SK-N-SH treated with all-trans-retinoic acid at 6 μM for 48 hours (cell line): ENCODE measurements at regions not wholly inside any gene's neighbourhood (a gene's known extent, or its start where the extent isn't known, plus 50 kb on each side); places are given as distances from the start of the nearest gene placed in this dataset.

Source experiments
- CSDC2 ChIP-seq: fragments of 250-450 bp; sonication (Bioruptor Pico); IDR thresholded peaks from 2 replicates; pipeline ENCODE4 v1.5.0; 2020; ENCODE audit warnings: mild to moderate bottlenecking, moderate library complexity
- RARB ChIP-seq: fragments of 250-450 bp; sonication (Bioruptor Pico); IDR thresholded peaks from 2 replicates; pipeline ENCODE4 v1.8.0; 2021; ENCODE audit warnings: mild to moderate bottlenecking, moderate library complexity
- TOX ChIP-seq: fragments of 250-450 bp; sonication (Bioruptor Pico); IDR thresholded peaks from 2 replicates; pipeline ENCODE4 v1.8.0; 2021; ENCODE audit warnings: mild to moderate bottlenecking, moderate library complexity, borderline replicate concordance
- ZC3H10 ChIP-seq: fragments of 250-450 bp; sonication (Bioruptor Pico); IDR thresholded peaks from 2 replicates; pipeline ENCODE4 v1.5.1; 2021; ENCODE audit warnings: mild to moderate bottlenecking, moderate library complexity
- ZFP3 ChIP-seq: fragments of 250-450 bp; sonication (Bioruptor Pico); IDR thresholded peaks from 2 replicates; pipeline ENCODE4 v1.5.0; 2020; ENCODE audit warnings: mild to moderate bottlenecking, moderate library complexity
- ZFP30 ChIP-seq: fragments of 450-650 bp; formaldehyde crosslinking; IDR thresholded peaks from 2 replicates; pipeline ENCODE4 v1.5.0; 2022; ENCODE audit warnings: mild to moderate bottlenecking, moderate library complexity
- TF ChIP-seq, protein P1 (sequence below): fragments of 250-450 bp; sonication (Bioruptor Pico); IDR thresholded peaks from 2 replicates; pipeline ENCODE4 v1.8.0; 2020; ENCODE audit warnings: mild to moderate bottlenecking, moderate library complexity, borderline replicate concordance

DNA sequence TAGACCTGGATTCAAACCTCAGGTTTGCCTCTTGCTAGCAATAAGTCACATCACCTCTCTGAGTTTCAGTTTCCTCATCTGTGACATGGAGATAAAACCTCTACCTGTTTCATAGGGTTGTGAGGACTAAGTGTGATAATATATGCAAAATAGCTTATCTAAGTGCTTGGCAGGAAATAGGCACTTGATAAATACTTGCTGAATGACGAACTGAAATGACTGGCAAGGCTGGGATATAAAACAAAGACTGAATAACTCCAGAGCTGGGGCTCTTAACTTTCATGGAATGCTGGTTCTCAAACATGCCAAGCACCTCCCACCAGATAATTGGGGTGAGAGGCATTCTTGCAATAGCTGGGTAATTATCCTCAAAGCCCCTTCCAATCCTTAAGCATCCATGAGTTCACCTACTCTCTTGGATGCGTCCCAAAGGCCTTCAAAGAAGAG, 87.6 kb downstream of the ADRB2 start:
- TF ChIP-seq TOX, result no peak
- no peak for TF ChIP-seq RARB (CRISPR knock-in tag)
- TF ChIP-seq CSDC2 (CRISPR knock-in tag), result no peak
- TF ChIP-seq, protein P1, sequence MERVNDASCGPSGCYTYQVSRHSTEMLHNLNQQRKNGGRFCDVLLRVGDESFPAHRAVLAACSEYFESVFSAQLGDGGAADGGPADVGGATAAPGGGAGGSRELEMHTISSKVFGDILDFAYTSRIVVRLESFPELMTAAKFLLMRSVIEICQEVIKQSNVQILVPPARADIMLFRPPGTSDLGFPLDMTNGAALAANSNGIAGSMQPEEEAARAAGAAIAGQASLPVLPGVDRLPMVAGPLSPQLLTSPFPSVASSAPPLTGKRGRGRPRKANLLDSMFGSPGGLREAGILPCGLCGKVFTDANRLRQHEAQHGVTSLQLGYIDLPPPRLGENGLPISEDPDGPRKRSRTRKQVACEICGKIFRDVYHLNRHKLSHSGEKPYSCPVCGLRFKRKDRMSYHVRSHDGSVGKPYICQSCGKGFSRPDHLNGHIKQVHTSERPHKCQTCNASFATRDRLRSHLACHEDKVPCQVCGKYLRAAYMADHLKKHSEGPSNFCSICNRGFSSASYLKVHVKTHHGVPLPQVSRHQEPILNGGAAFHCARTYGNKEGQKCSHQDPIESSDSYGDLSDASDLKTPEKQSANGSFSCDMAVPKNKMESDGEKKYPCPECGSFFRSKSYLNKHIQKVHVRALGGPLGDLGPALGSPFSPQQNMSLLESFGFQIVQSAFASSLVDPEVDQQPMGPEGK, result peak; percentile 65; the same call in 1 of the 2 replicates
- TF ChIP-seq ZFP3 (CRISPR knock-in tag), result no peak
- no peak for TF ChIP-seq ZC3H10 (CRISPR knock-in tag)
- TF ChIP-seq ZFP30 (CRISPR knock-in tag), result no peak
